NCI-H187 treated with DMSO at 0.1 percent for 48 hours (cell line): ENCODE measurements at regions not wholly inside any gene's neighbourhood (a gene's known extent, or its start where the extent isn't known, plus 50 kb on each side); places are given as distances from the start of the nearest gene placed in this dataset.
A peak's percentile ranks its signal among the peaks of the same experiment; 100 is the strongest.
"Not testable (repeated sequence)": the region's sequence is repeated elsewhere in the genome, so short reads cannot be mapped to it uniquely, and the experiment has no call there.

Experiments
- DNase-seq: peaks from one replicate; lab custom pipeline; 2025; lab: John Stamatoyannopoulos, UW

DNA sequence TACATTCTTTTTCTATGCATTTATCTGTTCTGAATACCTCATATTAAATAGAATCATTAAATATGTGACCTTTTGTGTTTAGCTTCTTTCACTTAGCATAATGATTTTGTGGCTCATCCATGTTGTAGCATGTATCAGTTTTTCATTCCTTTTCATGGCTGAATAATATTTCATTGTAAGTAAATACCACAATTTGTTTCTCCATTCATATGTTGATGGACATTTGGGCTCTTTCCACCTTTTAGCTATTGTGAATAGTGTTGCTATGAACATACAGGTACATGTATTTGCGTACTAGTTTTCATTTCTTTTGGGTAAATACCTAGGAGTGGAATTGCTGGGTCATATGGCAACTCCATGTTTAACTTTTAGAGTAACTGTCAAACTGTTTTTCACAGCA is 85.1 kb downstream of the GNL3L start:
- no peak for DNase-seq

GRCh38 chrX:54633641-54634040 is 103.6 kb downstream of the GNL3L start:
- no peak for DNase-seq

- DNase-seq, result no peak
Observed at GRCh38 chrX:54639018-54639345, 109.0 kb downstream of the GNL3L start.

- peak; percentile 37 for DNase-seq
Observed at GRCh38 chrX:54639346-54640102, 109.5 kb downstream of the GNL3L start.

GRCh38 chrX:54640103-54640690 is 110.2 kb downstream of the GNL3L start:
- DNase-seq, result no peak

DNA sequence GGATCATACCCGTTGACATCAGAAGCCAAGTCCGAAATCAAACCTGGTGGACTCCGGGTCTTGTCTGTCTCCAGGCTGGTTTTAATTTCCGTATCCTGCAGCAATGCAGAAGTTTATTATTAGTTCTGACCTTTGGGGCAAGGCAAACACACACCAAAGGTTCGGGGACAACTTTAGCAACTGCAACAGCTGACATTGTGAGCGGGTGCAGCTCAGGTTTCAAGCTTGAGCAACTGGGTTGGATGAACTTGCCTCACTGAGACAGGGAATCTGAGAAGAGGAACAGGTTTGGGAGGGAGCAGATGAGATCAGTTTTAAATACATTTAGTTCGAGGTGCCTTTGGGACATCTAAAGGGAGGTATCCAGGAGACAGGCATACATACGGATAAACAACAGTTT is 110.7 kb downstream of the GNL3L start:
- DNase-seq, result no peak

DNA sequence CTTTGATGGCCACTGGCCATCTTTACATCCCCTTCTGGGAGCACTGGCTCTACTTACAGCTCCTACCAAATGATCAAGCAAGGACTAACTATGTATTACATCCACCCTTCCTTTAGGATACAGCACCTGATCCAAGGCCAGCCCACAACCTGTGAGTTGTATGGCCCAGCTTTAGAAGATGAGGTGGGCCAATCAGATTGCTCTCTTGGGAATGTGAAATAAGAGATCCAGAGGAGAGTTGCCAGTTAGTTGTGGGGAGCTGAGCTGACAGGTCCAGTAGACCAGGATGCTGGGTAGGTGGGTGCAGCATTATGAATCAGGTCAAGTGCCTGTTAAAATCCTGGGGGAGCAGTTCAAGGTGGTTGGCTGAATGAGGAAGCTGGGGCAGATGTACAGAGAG is 111.5 kb downstream of the GNL3L start:
- DNase-seq, result no peak

DNA sequence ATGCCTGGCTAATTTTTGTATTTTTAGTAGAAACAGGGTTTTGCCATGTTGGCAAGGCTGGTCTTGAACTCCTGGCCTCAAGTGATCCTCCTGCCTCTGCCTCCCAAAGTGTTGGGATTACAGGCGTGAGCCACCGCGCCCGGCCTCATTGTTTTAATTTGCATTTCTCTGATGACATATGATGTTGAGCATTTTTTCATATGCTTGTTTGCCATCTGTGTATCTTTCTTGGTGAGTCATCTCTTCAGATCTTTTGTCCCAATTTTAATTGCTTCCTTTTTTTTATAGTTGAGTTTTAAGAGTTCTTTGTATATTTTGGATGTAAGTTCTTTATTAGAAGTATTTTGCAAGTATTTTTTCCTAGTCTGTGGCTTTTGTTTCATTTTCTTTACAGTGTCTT is 117.6 kb downstream of the GNL3L start:
- not testable (repeated sequence) for DNase-seq

DNA sequence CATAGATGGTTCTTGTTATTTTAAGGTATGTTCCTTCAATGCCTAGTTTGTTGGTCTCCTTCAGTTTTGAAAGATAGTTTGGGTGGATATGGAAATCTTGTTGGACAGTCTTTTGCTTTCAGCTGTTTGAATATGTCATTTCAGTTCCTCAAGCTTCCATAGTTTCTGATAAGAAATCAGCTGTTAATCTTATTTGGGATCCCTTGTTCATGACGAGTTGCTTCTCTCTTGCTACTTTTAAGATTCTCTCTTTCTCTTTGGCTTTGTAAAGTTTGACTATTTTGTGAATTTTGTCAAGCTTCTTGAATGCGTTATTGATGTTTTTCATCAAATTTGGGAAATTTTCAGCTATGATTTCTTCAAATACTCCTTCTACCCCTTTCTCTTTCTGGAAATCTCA is 129.5 kb downstream of the GNL3L start:
- DNase-seq, result no peak

GRCh38 chrX:54675762-54676161 is 122.3 kb downstream of the ITIH6 start:
- DNase-seq, result no peak

DNA sequence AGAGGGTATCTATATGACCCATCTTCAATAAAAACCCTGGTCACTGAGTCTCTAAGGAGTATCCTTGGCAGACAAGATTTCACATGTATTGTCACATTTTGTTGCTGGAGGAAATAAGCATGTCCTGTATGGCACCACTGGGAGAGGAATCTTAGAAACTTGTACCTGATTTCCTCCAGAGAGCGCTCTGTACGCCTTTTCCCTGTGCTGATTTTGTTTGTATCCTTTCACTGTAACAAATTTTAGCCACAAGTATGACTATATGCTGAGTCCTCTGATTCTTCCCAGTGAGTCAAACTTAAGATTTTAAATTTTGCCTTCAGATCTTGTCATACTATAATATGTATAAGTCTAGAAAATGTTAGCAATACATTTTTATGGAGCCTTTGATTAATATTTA is 102.8 kb downstream of the ITIH6 start:
- DNase-seq, result no peak

DNA sequence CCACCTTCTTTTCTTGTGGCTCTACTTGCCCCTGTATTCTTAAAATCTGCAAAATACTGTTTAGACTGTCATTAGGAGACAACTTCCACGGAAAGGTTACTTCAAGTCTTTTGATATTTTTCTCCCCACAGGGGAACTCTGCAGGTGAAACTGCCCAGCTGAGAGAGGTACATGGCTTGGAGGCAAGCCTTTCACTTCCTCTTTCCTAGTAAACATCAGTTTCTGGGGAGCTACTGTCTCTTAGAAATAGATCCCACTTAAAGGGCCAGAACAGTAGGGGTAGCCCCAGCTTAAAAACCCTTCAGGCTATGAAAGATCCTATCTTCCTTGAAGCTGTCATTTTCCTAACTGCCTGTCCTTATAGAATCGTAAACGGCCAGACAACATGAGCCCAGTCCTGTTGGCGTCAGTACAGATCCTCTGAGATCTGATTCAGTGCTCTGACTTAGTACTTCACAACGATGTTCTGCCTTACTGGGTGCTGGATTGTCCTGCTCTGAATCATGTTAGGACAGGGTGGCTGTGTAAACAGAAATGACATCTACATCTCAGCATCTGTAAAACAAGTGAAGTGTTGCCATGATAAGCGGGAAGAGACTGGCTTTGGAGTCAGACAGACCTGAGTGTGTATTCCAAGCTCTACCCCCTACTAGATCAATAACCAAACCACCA is 102.1 kb downstream of the ITIH6 start:
- no peak for DNase-seq
